ENCODE measurements at regions not wholly inside any gene's neighbourhood (a gene's known extent, or its start where the extent isn't known, plus 50 kb on each side); places are given as distances from the start of the nearest gene placed in this dataset.
"Not testable (repeated sequence)": the region's sequence is repeated elsewhere in the genome, so short reads cannot be mapped to it uniquely, and the experiment has no call there.

DNA sequence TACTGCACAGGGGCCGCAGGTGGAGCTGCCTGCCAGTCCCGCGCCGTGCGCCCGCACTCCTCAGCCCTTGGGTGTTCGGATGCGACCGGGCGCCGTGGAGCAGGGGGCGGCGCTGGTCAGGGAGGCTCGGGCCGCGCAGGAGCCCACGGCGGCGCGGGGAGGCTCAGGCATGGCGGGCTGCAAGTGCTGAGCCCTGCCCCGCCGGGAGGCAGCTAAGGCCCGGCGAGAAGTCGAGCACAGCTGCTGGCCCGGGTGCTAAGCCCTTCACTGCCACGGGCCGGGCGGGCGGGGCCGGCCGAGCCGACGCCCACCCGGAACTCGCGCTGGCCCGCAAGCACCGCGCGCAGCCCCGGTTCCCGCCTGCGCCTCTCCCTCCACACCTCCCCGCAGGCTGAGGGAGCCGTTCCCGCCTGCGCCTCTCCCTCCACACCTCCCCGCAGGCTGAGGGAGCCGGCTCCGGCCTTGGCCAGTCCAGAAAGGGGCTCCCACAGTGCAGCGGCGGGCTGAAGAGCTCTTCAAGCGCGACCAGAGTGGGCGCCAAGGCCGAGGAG, 653.7 kb downstream of the NR2F2 start:
- H3K9me3 ChIP-seq (replicated peaks; ENCODE audit: control insufficient read depth, insufficient read depth, low read length); DNase-seq (ENCODE audit: low read depth, low spot score); H3K9ac ChIP-seq (replicated peaks; ENCODE audit: extremely low read depth, insufficient read depth, low read length); H3K4me1 ChIP-seq (ENCODE audit: control insufficient read depth, extremely low read depth, insufficient read depth, low read length); POLR2A ChIA-PET; H2AFZ ChIP-seq (ENCODE audit: low read depth, low read length); FAIRE-seq; H3K27ac ChIP-seq (ENCODE audit: insufficient read depth, low read depth, low read length); H3K79me2 ChIP-seq (ENCODE audit: control insufficient read depth, insufficient read depth, low read length); H3K27me3 ChIP-seq (ENCODE audit: control insufficient read depth in 2 of 2, insufficient read depth in 2 of 2, low read length in 2 of 2); H4K20me1 ChIP-seq (replicated peaks; ENCODE audit: control insufficient read depth, extremely low read depth, insufficient read depth, low read length); H3K36me3 ChIP-seq (ENCODE audit: control insufficient read depth in 2 of 2, extremely low read depth in 1 of 2, insufficient read depth in 2 of 2, low read length in 2 of 2); BruUV-seq (replicated peaks); H3K4me2 ChIP-seq (ENCODE audit: insufficient read depth, low read length); intact Hi-C loops (cut with micrococcal nuclease); H3K4me3 ChIP-seq (replicated peaks in 1 of 3; ENCODE audit: insufficient read depth in 1 of 3, low read depth in 1 of 3, low read length in 3 of 3); dilution Hi-C loops (cut with MboI; ENCODE audit: extremely low pct_ligation_motif_present, low sequenced_read_pairs); H3K9me1 ChIP-seq (replicated peaks; ENCODE audit: control insufficient read depth, extremely low read depth, insufficient read depth, low read length): not testable (repeated sequence)
- CTCF ChIA-PET: interaction anchor here (1.2 kb wide), 1 partner anchor 14 kb away, joined by 3 read pairs; no protein-coding TSS in a partner anchor

DNA sequence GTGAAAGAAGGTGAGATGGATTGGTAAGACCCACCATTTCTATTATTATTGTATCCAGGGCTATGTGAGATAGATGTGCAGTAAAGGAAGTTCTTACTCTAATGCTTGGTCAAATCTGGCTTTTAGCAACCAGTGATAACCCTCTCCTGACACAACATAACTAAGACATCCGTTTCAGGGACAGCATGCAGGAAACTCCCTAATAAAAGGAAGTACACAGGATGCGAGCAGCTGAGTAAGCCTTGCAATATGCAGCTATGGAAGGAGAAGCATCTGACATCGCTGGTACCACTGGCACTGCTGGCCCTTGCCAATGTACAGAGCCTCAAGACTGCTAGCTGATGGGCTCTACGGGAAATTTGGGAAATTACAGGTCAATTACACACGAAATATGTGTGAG, 662.3 kb downstream of the NR2F2 start:
- peak; percentile 82 for FAIRE-seq
- H3K9me3 ChIP-seq (replicated peaks; ENCODE audit: control insufficient read depth, insufficient read depth, low read length): no peaks in the 10 kb centered on the region
- no TSS peak for BruUV-seq (replicated peaks)
- no peaks in the 10 kb centered on the region for H3K9me1 ChIP-seq (replicated peaks; ENCODE audit: control insufficient read depth, extremely low read depth, insufficient read depth, low read length)
- no peak overlapping the region for H3K9ac ChIP-seq (replicated peaks; ENCODE audit: extremely low read depth, insufficient read depth, low read length)
- ChIA-PET CTCF (interaction anchor here (0.7 to 2.3 kb wide), 3 partner anchors 10 to 43 kb away, joined by 3 to 15 read pairs (median 5); no protein-coding TSS in a partner anchor), POLR2A (interaction anchor here (0.5 kb wide), 1 partner anchor 102 kb away, joined by 4 read pairs; no protein-coding TSS in a partner anchor)
- no peaks in the 10 kb centered on the region for H3K27me3 ChIP-seq (ENCODE audit: control insufficient read depth in 2 of 2, insufficient read depth in 2 of 2, low read length in 2 of 2)
- H3K4me3 ChIP-seq (replicated peaks in 1 of 3; ENCODE audit: insufficient read depth in 1 of 3, low read depth in 1 of 3, low read length in 3 of 3): no peak overlapping the region
- TF ChIP-seq POLR2A (IDR thresholded peaks at IDR 0.05; ENCODE audit: low read depth, low read length): peak; percentile 55
- TF ChIP-seq JUN (IDR thresholded peaks at IDR 0.05; ENCODE audit: borderline replicate concordance, insufficient read depth, insufficient read length, low read depth): peak; percentile 65
- no peak for TF ChIP-seq EZH2 (IDR thresholded peaks at IDR 0.05; ENCODE audit: borderline replicate concordance, low read depth, low read length, severe bottlenecking)
- peak; percentile 94 for TF ChIP-seq FOS (IDR thresholded peaks at IDR 0.05; ENCODE audit: borderline replicate concordance, insufficient read depth, low read length)
- TF ChIP-seq GATA2 (IDR thresholded peaks at IDR 0.05; ENCODE audit: insufficient read depth, insufficient read length, low read depth, low read length): peak; percentile 95
- no peak for TF ChIP-seq MYC (IDR thresholded peaks at IDR 0.05; ENCODE audit: low read depth, low read length)
- peak; percentile 92 for TF ChIP-seq POLR2AphosphoS5 (IDR thresholded peaks at IDR 0.05; ENCODE audit: insufficient read depth, low read depth, low read length)
- H2AFZ ChIP-seq (ENCODE audit: low read depth, low read length): peak overlapping the region; percentile 59
- peaks cover 28% of the 10 kb centered on the region for H3K4me1 ChIP-seq (ENCODE audit: control insufficient read depth, extremely low read depth, insufficient read depth, low read length)
- H3K27ac ChIP-seq (ENCODE audit: insufficient read depth, low read depth, low read length): peak overlapping the region; percentile 86
- no peaks in the 10 kb centered on the region for H4K20me1 ChIP-seq (replicated peaks; ENCODE audit: control insufficient read depth, extremely low read depth, insufficient read depth, low read length)
- dilution Hi-C loops (cut with MboI; ENCODE audit: extremely low pct_ligation_motif_present, low sequenced_read_pairs): no loop called here
- no peaks in the 10 kb centered on the region for H3K79me2 ChIP-seq (ENCODE audit: control insufficient read depth, insufficient read depth, low read length)
- H3K4me2 ChIP-seq (ENCODE audit: insufficient read depth, low read length): peak overlapping the region; percentile 41
- peak; percentile 87 for DNase-seq (ENCODE audit: low read depth, low spot score)
- intact Hi-C loops (cut with micrococcal nuclease): loop anchor here (1.0 to 10.0 kb wide), 5 partner anchors 30 to 636 kb away; no protein-coding TSS in a partner anchor
- no peaks in the 10 kb centered on the region for H3K36me3 ChIP-seq (ENCODE audit: control insufficient read depth in 2 of 2, extremely low read depth in 1 of 2, insufficient read depth in 2 of 2, low read length in 2 of 2)

Measured in endothelial cell of umbilical vein (primary cell).